ENCODE measurements at regions not wholly inside any gene's neighbourhood (a gene's known extent, or its start where the extent isn't known, plus 50 kb on each side); places are given as distances from the start of the nearest gene placed in this dataset.
A peak's percentile ranks its signal among the peaks of the same experiment; 100 is the strongest.
"Not testable (repeated sequence)": the region's sequence is repeated elsewhere in the genome, so short reads cannot be mapped to it uniquely, and the experiment has no call there.

GRCh38 chr17:37859451-37859850 is 64.8 kb upstream of the TBC1D3K start:
- Histone ChIP-seq H3K9me3 (ENCODE audit: control insufficient read depth, insufficient read depth, low read depth, low read length) (no peaks in the 10 kb centered on the region), H3K4me1 (ENCODE audit: control insufficient read depth, insufficient read depth, low read length) (no peaks in the 10 kb centered on the region), H3K4me3 (ENCODE audit: low read depth, low read length) (no peak overlapping the region), H3K27ac (ENCODE audit: extremely low read depth, low read depth, low read length) (no peak overlapping the region), H3K36me3 (ENCODE audit: control insufficient read depth in 2 of 2, insufficient read depth in 1 of 2, low read length in 2 of 2) (no peaks in the 10 kb centered on the region)
- CTCF ChIA-PET, result no interaction called here
- TF ChIP-seq ZBTB1 (tag by site-specific recombination; IDR thresholded peaks at IDR 0.05) (no peak), AEBP2 (tag by site-specific recombination; IDR thresholded peaks at IDR 0.05; ENCODE audit: borderline replicate concordance) (no peak), ZNF521 (tag by site-specific recombination; IDR thresholded peaks at IDR 0.05) (no peak), ZNF654 (tag by site-specific recombination; IDR thresholded peaks at IDR 0.05; ENCODE audit: low read depth) (no peak), INSM2 (tag by site-specific recombination; IDR thresholded peaks at IDR 0.05) (no peak), ZNF621 (tag by site-specific recombination; IDR thresholded peaks at IDR 0.05) (no peak), ZNF596 (tag by site-specific recombination; IDR thresholded peaks at IDR 0.05) (no peak), ZNF157 (tag by site-specific recombination; IDR thresholded peaks at IDR 0.05) (no peak), ATF2 (tag by site-specific recombination; IDR thresholded peaks at IDR 0.05; ENCODE audit: low read depth) (no peak), ZNF138 (tag by site-specific recombination; IDR thresholded peaks at IDR 0.05; ENCODE audit: borderline replicate concordance) (no peak), ZNF555 (tag by site-specific recombination; conservative IDR thresholded peaks at IDR 0.05) (no peak)
- TF ChIP-seq, protein P1, sequence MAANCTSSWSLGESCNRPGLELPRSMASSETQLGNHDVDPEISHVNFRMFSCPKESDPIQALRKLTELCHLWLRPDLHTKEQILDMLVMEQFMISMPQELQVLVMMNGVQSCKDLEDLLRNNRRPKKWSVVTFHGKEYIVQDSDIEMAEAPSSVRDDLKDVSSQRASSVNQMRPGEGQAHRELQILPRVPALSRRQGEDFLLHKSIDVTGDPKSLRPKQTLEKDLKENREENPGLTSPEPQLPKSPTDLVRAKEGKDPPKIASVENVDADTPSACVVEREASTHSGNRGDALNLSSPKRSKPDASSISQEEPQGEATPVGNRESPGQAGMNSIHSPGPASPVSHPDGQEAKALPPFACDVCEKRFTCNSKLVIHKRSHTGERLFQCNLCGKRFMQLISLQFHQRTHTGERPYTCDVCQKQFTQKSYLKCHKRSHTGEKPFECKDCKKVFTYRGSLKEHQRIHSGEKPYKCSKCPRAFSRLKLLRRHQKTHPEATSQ (tag by site-specific recombination; IDR thresholded peaks at IDR 0.05), result no peak
- TF ChIP-seq, protein P2, sequence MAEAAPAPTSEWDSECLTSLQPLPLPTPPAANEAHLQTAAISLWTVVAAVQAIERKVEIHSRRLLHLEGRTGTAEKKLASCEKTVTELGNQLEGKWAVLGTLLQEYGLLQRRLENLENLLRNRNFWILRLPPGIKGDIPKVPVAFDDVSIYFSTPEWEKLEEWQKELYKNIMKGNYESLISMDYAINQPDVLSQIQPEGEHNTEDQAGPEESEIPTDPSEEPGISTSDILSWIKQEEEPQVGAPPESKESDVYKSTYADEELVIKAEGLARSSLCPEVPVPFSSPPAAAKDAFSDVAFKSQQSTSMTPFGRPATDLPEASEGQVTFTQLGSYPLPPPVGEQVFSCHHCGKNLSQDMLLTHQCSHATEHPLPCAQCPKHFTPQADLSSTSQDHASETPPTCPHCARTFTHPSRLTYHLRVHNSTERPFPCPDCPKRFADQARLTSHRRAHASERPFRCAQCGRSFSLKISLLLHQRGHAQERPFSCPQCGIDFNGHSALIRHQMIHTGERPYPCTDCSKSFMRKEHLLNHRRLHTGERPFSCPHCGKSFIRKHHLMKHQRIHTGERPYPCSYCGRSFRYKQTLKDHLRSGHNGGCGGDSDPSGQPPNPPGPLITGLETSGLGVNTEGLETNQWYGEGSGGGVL (tag by site-specific recombination; IDR thresholded peaks at IDR 0.05), result no peak
- POLR2A ChIA-PET, result no interaction called here

DNA sequence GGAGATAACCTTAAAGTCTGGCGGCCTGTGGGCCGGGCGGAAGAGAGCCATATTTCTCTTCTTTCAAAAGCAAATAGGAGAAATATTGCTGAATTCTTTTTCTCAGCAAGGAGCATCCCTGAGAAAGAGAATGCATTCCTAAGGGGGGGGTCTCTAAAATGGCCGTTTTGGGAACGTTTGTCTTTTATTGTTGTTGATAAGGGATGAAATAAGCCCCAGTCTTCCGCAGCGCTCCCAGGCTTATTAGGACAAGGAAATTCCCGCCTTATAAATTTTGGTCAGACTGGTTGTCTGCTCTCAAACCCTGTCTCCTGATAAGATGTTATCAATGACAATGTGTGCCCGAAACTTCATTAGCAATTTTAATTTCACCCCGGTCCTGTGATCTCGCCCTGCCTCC is 65.8 kb upstream of the TBC1D3K start:
- H3K36me3 ChIP-seq (ENCODE audit: control insufficient read depth in 2 of 2, insufficient read depth in 1 of 2, low read length in 2 of 2); CTCF ChIA-PET; H3K4me1 ChIP-seq (ENCODE audit: control insufficient read depth, insufficient read depth, low read length); POLR2A ChIA-PET; H3K9me3 ChIP-seq (ENCODE audit: control insufficient read depth, insufficient read depth, low read depth, low read length); H3K27ac ChIP-seq (ENCODE audit: extremely low read depth, low read depth, low read length); H3K4me3 ChIP-seq (ENCODE audit: low read depth, low read length): not testable (repeated sequence)
- TF ChIP-seq ZNF626 (tag by site-specific recombination; IDR thresholded peaks at IDR 0.05), result 0 out of 2 replicates have a peak, but pooled peaks have one; percentile 63
- TF ChIP-seq SETDB1 (IDR thresholded peaks at IDR 0.05; ENCODE audit: insufficient read length, low read length), result peak; percentile 82
